KBM-7 (cell line): ENCODE measurements at regions not wholly inside any gene's neighbourhood (a gene's known extent, or its start where the extent isn't known, plus 50 kb on each side); places are given as distances from the start of the nearest gene placed in this dataset.

Experiments
- DNase-seq: peaks from one replicate; pipeline ENCODE4 v3.0.0-alpha.2; 2015
- in situ Hi-C: fragments of 300-500 bp; cut with MboI; formaldehyde crosslinking; loops from 2 replicates; pipeline ENCODE4 v1.14.3; 2020; ENCODE audit warnings: low sequenced_read_pairs, low pct_unique_long_range_greater_than_20kb, mixed read lengths

- in situ Hi-C loops = no loop called here
- DNase-seq = no peak
Observed at GRCh38 chr2:12203528-12203927, 457.1 kb downstream of the LPIN1 start.

- no peak for DNase-seq
- in situ Hi-C loops = no loop called here
Observed at GRCh38 chr2:12205086-12205485, 458.7 kb downstream of the LPIN1 start.

- in situ Hi-C loops = no loop called here
- no peak for DNase-seq
Observed at GRCh38 chr2:12207491-12207890, 461.1 kb downstream of the LPIN1 start.

GRCh38 chr2:12210016-12210933 is 463.8 kb downstream of the LPIN1 start:
- no peak for DNase-seq
- in situ Hi-C loops = no loop called here

GRCh38 chr2:12211326-12212175 is 465.1 kb downstream of the LPIN1 start:
- in situ Hi-C loops = no loop called here
- no peak for DNase-seq

GRCh38 chr2:12212841-12213597 is 466.6 kb downstream of the LPIN1 start:
- in situ Hi-C loops = no loop called here
- no peak for DNase-seq

GRCh38 chr2:12217175-12217574 is 470.7 kb downstream of the LPIN1 start:
- no peak for DNase-seq
- in situ Hi-C loops = no loop called here

- no peak for DNase-seq
- in situ Hi-C loops = no loop called here
Observed at GRCh38 chr2:12219761-12220160, 473.3 kb downstream of the LPIN1 start.

- no peak for DNase-seq
- in situ Hi-C loops = no loop called here
Observed at GRCh38 chr2:12221584-12221983, 475.2 kb downstream of the LPIN1 start.

GRCh38 chr2:12222554-12222953 is 476.1 kb downstream of the LPIN1 start:
- no peak for DNase-seq
- in situ Hi-C loops = no loop called here

GRCh38 chr2:12223732-12224131 is 477.3 kb downstream of the LPIN1 start:
- DNase-seq = no peak
- in situ Hi-C loops = no loop called here

- DNase-seq = no peak
- in situ Hi-C loops = no loop called here
Observed at GRCh38 chr2:12226653-12227052, 480.2 kb downstream of the LPIN1 start.

- DNase-seq = no peak
- in situ Hi-C loops = no loop called here
Observed at GRCh38 chr2:12227941-12228608, 481.6 kb downstream of the LPIN1 start.

- in situ Hi-C loops = no loop called here
- no peak for DNase-seq
Observed at GRCh38 chr2:12231288-12231687, 484.9 kb downstream of the LPIN1 start.

GRCh38 chr2:12232876-12233275 is 483.9 kb upstream of the TRIB2 start:
- in situ Hi-C loops = no loop called here
- no peak for DNase-seq

- in situ Hi-C loops = no loop called here
- no peak for DNase-seq
Observed at GRCh38 chr2:12236136-12236844, 480.4 kb upstream of the TRIB2 start.

GRCh38 chr2:12240206-12240605 is 476.5 kb upstream of the TRIB2 start:
- in situ Hi-C loops = no loop called here
- DNase-seq = no peak

GRCh38 chr2:12243381-12243780 is 473.4 kb upstream of the TRIB2 start:
- in situ Hi-C loops = no loop called here
- no peak for DNase-seq
